ENCODE measurements at regions not wholly inside any gene's neighbourhood (a gene's known extent, or its start where the extent isn't known, plus 50 kb on each side); places are given as distances from the start of the nearest gene placed in this dataset.

DNA sequence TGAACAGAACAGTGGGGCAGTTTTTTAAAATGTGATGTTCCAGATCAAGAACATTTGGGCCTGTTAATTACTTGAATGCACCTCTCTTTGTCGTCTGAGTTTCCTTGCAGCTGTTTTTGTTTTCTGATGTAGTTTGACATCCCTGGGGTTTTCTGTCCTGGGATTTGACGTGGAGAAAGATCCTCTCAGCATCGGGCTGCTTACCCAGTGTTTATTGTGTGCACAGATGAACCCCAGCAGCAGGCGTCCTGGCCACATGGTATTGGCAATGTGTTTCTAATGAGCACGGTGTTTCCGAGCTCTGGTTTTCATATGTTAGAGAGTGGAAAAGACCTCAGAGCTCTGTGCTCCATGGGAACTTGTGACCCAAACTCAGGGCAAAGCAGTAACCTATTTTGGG, 191.1 kb upstream of the IRX3 start:
- Mint-ChIP-seq H3K4me3 (no peak overlapping the region), H3K9me3 (peaks cover 7% of the 10 kb centered on the region), H3K36me3 (ENCODE audit: low read depth) (no peaks in the 10 kb centered on the region), H3K27me3 (no peaks in the 10 kb centered on the region), H3K4me1 (no peaks in the 10 kb centered on the region), H3K27ac (no peak overlapping the region)
- no peak for DNase-seq
- intact Hi-C loops (cut with micrococcal nuclease) = no loop called here

DNA sequence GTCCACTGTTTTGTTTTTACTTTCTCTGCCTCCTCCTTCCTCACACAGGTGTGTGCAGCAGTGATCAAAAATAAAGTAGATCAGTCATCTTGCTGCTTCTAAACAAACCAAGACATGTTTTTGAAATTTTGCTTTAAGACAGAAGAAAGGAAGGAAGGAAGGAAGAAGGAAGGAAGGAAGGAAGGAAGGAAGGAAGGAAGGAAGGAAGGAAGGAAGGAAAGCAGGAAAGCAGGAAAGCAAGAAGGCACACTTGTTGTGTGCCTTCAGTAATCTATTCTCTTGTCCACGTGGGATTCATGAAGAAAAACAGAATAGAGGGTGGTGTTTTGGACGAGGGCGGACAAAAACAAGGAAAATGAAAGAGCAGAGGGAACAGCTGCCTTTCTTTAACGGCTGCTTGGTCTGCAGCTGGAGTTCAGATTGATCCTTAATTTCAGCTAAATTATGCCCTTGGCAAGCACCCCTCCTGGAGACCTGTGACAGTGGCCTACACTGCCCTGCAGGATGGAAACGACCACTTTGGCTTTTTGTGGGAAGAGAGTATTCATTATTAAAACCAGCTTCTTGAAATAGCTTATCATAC, 188.5 kb upstream of the IRX3 start:
- DNase-seq = no peak
- no peak overlapping the region for H3K4me3 Mint-ChIP-seq
- no peaks in the 10 kb centered on the region for H3K36me3 Mint-ChIP-seq (ENCODE audit: low read depth)
- H3K27ac Mint-ChIP-seq = no peak overlapping the region
- peaks cover 7% of the 10 kb centered on the region for H3K9me3 Mint-ChIP-seq
- no peaks in the 10 kb centered on the region for H3K27me3 Mint-ChIP-seq
- no peaks in the 10 kb centered on the region for H3K4me1 Mint-ChIP-seq
- intact Hi-C loops (cut with micrococcal nuclease) = no loop called here

DNA sequence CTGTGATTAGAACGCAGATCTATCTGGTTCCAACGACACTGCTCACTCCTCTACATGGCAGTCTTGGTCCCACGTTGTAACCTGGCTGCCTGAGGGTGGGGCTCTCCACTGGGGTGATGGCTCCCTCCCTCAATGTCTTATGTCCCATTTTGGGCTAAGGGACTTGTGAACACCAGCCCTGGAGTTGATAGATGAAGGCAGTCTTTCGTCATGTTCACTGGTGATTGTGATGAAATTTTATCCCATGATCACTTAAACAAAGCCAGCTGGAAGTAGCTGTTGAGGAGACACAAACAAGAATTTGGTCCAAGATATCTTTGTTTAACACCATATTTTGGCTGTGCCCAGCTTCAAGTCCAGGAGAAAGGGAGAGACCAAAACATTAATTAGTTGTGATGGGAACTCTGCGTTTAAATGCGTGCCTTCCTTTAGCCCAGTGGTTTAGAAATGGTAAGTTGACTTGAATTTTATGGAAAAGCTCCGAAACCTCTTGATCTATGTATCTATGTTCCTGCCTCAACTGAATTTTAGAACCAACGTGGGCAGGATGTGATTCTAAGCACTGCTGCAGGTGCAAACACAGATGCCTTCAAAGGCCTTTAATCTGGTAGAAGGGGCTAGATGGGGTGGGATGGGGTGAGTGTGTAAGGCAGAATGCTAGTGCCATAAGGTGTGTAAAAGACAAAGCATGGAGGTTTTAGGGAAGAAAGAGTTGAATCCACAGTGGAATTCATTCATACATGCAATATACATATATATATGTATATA, 186.8 kb upstream of the IRX3 start:
- DNase-seq = no peak
- Mint-ChIP-seq H3K9me3 (no peaks in the 10 kb centered on the region), H3K4me1 (no peaks in the 10 kb centered on the region), H3K36me3 (ENCODE audit: low read depth) (no peaks in the 10 kb centered on the region), H3K27ac (no peak overlapping the region), H3K4me3 (no peak overlapping the region), H3K27me3 (no peaks in the 10 kb centered on the region)
- intact Hi-C loops (cut with micrococcal nuclease) = no loop called here

DNA sequence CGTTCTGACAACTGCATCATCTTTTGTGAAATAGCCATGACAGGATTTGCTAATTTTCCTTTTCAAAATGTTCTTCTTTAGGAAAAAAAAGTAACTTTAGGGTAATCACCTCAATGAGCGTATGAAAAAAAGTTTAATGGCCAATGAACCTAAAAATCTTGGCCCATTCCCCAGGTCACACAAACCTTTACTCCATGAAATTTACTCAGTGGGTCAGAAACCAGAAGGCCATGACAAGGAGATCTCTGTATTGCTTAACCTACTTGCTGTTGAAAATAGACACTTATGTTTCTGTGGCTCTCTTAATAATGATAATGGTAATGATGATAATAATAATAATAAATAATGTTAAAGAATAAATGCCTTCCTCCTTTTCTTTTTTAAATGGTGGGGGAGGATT, 180.8 kb upstream of the IRX3 start:
- Mint-ChIP-seq H3K36me3 (ENCODE audit: low read depth) (no peaks in the 10 kb centered on the region), H3K4me1 (no peaks in the 10 kb centered on the region), H3K27ac (no peak overlapping the region), H3K9me3 (peaks cover 4% of the 10 kb centered on the region), H3K4me3 (no peak overlapping the region), H3K27me3 (no peaks in the 10 kb centered on the region)
- intact Hi-C loops (cut with micrococcal nuclease) = no loop called here
- DNase-seq = no peak

DNA sequence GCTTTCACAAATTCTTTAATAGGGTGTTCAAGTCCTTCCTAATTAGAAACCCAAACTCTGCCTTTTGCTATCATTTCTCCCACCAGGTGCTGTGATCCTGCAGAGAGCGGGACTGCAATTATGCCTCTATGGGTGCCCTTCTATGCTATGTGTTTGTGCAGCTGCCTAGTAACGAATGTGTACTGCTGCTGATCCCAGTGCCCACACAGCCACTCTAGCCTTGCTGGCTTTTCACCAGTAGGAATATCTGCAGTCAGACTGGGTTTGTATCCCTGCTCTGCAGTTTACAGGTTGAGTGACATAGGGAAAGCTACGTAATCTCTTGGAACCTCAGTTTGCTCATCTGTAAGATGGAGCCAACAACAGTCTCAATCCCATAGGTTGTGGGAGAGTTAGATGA, 179.6 kb upstream of the IRX3 start:
- intact Hi-C loops (cut with micrococcal nuclease) = no loop called here
- no peaks in the 10 kb centered on the region for H3K4me1 Mint-ChIP-seq

DNA sequence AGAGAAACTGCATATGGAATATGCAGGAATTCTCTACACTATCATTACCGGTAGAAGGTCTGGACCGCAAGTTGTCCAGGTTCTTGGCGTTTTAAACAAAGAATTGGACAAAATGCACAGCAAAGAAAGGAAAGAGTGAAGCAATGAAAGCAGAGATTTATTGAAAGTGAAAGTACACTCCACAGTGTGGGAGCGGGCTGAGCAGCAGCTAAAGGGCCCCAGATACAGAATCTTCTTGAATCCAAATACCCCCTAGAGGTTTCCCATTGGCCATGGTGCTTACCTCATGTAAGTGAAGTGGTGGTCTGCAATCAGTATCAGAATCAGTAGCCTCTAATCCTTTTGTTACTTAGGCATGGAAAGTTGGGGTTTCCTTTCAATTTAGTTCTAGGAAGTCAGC, 178.5 kb upstream of the IRX3 start:
- no peak for DNase-seq
- Mint-ChIP-seq H3K36me3 (ENCODE audit: low read depth) (no peaks in the 10 kb centered on the region), H3K4me1 (no peaks in the 10 kb centered on the region), H3K27ac (no peak overlapping the region), H3K4me3 (no peak overlapping the region), H3K9me3 (peaks cover 4% of the 10 kb centered on the region), H3K27me3 (no peaks in the 10 kb centered on the region)
- intact Hi-C loops (cut with micrococcal nuclease) = no loop called here

More for the DNA sequence above, 179.6 kb upstream of the IRX3 start:
- no peak for DNase-seq
- no peaks in the 10 kb centered on the region for H3K27me3 Mint-ChIP-seq
- H3K27ac Mint-ChIP-seq = no peak overlapping the region
- no peaks in the 10 kb centered on the region for H3K36me3 Mint-ChIP-seq (ENCODE audit: low read depth)
- no peak overlapping the region for H3K4me3 Mint-ChIP-seq
- peaks cover 4% of the 10 kb centered on the region for H3K9me3 Mint-ChIP-seq

DNA sequence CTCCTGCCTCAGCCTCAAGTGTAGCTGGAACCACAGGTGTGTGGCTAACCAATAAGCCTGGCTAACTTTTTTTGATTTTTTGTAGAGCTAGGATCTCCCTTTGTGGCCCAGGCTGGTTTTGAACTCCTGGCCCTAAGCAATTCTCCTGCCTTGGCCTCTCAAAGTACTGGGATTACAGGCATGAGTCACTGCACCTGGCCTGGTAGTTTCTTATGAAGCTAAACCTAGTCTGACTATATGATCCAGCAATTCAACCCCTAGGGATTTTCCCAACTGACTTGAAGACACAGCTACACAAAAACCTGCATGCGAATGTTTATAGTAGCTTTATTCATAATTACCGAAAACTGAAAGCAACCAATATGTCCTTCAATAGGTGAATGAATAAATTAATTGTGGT, 176.2 kb upstream of the IRX3 start:
- H3K27ac Mint-ChIP-seq = no peak overlapping the region
- no peaks in the 10 kb centered on the region for H3K27me3 Mint-ChIP-seq
- no peaks in the 10 kb centered on the region for H3K4me1 Mint-ChIP-seq
- intact Hi-C loops (cut with micrococcal nuclease) = no loop called here
- H3K36me3 Mint-ChIP-seq (ENCODE audit: low read depth) = no peaks in the 10 kb centered on the region
- DNase-seq = no peak
- H3K9me3 Mint-ChIP-seq = peaks cover 4% of the 10 kb centered on the region
- no peak overlapping the region for H3K4me3 Mint-ChIP-seq

DNA sequence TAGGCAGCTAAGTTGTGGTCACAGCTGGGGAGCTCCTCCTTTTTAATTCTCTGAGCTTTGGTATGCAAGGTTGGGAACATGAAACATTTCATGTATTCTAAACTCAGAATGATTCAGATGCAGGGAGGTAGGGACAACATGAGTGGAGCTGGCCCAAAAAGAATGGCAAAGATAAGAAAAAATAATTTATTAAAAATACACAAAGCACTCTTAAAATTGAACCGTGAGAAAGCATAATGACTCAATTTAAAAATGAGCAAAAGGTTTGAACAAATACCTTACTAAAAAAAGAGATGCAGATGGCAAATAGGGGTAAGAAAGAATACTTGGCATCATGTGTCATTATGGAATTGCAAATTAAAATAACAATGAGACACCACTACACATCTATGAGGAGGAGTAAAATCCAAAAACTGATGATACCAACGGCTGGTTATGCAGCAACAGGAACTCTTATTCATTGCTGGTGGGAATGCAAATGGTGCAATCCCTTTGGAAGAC, 175.6 kb upstream of the IRX3 start:
- no peaks in the 10 kb centered on the region for H3K27me3 Mint-ChIP-seq
- no peaks in the 10 kb centered on the region for H3K4me1 Mint-ChIP-seq
- no peak for DNase-seq
- no peak overlapping the region for H3K27ac Mint-ChIP-seq
- no peak overlapping the region for H3K4me3 Mint-ChIP-seq
- no peaks in the 10 kb centered on the region for H3K36me3 Mint-ChIP-seq (ENCODE audit: low read depth)
- intact Hi-C loops (cut with micrococcal nuclease) = no loop called here
- H3K9me3 Mint-ChIP-seq = peaks cover 4% of the 10 kb centered on the region

DNA sequence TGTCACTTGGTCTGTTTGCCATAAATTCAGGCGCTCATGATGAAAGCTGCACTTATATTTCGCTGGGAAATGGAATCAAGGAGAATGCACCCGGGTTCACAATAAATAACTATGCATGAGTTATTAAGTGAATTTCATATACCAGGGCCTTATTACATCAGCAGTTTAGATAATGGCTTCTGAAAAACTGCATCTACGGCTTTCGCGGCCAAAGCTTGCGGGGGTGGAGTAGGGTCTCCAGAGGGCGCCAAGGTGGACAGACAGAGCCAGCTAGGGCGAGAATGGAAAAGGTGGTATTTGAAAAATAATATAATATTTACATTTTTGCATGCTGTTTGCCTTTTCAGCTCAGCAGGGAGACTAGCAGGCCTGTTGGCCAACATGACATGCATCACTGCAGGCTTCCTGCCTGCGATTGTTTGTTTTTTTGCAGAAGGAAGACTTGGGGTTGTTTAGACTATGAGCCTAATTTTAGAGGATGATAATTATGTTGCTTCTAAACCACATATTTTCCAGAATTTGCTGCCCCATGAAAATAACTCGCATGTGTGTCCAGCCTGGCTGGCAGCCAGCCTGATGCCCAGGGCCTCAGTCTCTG, 173.8 kb upstream of the IRX3 start:
- Mint-ChIP-seq H3K4me3 (no peak overlapping the region), H3K27me3 (no peaks in the 10 kb centered on the region), H3K9me3 (peaks cover 4% of the 10 kb centered on the region), H3K36me3 (ENCODE audit: low read depth) (no peaks in the 10 kb centered on the region), H3K27ac (no peak overlapping the region), H3K4me1 (no peaks in the 10 kb centered on the region)
- intact Hi-C loops (cut with micrococcal nuclease) = no loop called here
- DNase-seq = no peak

DNA sequence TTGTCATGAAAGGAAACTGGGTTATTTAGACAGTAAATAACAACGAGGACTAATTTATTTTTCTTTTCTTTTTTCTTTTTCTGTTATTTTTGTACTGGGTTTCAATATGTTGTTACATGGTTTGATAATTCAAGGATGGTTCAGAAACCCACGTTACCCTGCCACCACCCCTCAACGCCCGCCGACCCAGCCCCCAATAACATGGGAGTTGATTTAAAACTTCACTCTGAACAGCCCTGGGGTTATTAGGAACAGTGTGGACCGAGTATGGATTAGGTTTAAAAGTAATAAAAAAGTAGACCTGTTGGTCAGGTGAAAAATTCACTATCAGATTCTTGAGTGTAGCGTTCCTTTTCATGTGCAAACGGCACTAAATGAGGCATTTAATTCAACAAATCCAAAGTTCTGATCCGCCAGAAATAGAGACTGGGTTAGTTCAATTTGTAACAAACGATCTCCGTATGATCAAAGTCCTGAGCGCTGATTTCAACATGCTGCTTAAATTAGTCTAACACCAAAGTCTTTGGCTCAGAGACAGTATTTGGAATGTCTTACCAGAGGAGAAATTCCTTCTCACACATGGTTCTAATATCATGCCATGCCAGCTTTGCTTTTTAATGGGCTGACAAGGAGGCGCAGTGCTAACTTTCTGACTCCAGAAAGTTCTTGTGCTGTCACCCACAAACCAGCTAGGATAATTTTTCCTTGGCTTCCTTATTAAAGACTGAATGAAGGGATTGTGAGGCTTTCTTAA, 173.1 kb upstream of the IRX3 start:
- no peaks in the 10 kb centered on the region for H3K27me3 Mint-ChIP-seq
- H3K4me1 Mint-ChIP-seq = peaks cover under 1% of the 10 kb centered on the region
- no peak for DNase-seq
- peaks cover 4% of the 10 kb centered on the region for H3K9me3 Mint-ChIP-seq
- H3K36me3 Mint-ChIP-seq (ENCODE audit: low read depth) = no peaks in the 10 kb centered on the region
- H3K27ac Mint-ChIP-seq = no peak overlapping the region
- no peak overlapping the region for H3K4me3 Mint-ChIP-seq
- intact Hi-C loops (cut with micrococcal nuclease) = no loop called here

DNA sequence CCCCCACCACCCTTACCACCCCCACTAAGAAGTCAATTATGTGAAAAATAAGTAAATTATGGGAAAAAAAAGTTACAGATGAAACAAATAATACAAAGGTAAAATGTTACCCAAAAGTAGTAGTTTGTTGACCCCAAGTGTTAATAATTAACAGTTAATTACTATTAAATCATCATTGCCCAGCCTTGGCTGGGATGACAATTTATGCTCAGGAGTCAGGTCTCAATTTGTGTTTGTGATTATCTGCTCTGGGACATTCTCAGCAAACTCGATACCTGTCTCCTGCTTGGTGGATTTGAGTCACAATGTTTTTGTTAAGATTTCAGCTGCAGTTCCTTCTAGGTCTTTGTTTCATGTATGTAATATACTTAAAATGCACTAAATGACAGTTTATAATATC, 172.3 kb upstream of the IRX3 start:
- peaks cover under 1% of the 10 kb centered on the region for H3K9me3 Mint-ChIP-seq
- H3K36me3 Mint-ChIP-seq (ENCODE audit: low read depth) = no peaks in the 10 kb centered on the region
- H3K27ac Mint-ChIP-seq = no peak overlapping the region
- no peak overlapping the region for H3K4me3 Mint-ChIP-seq
- no peaks in the 10 kb centered on the region for H3K27me3 Mint-ChIP-seq
- DNase-seq = no peak
- H3K4me1 Mint-ChIP-seq = peaks cover 5% of the 10 kb centered on the region
- intact Hi-C loops (cut with micrococcal nuclease) = no loop called here

DNA sequence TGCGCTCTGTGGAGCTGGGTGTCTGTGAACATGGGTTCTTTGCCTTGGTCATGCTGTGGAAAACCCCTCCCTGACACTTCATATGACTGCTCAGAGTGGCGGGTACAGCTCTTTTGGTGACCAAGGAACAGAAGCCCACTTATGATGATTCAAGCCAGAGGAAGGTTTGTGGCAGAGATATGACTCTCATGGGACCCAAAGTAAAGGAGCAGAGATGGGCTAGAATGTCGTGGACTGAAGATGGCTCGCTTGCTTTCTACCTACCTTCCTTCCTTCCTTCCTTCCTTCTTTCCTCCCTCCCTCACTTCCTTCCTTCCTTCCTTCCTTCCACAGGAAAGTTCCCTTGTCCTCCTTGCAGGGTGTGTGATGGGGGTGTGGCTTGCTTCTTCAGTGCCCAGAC, 169.7 kb upstream of the IRX3 start:
- no peak for DNase-seq
- intact Hi-C loops (cut with micrococcal nuclease) = no loop called here
- H3K4me3 Mint-ChIP-seq = no peak overlapping the region
- no peaks in the 10 kb centered on the region for H3K9me3 Mint-ChIP-seq
- no peaks in the 10 kb centered on the region for H3K36me3 Mint-ChIP-seq (ENCODE audit: low read depth)
- H3K27ac Mint-ChIP-seq = no peak overlapping the region
- H3K4me1 Mint-ChIP-seq = peaks cover 5% of the 10 kb centered on the region
- H3K27me3 Mint-ChIP-seq = no peaks in the 10 kb centered on the region

DNA sequence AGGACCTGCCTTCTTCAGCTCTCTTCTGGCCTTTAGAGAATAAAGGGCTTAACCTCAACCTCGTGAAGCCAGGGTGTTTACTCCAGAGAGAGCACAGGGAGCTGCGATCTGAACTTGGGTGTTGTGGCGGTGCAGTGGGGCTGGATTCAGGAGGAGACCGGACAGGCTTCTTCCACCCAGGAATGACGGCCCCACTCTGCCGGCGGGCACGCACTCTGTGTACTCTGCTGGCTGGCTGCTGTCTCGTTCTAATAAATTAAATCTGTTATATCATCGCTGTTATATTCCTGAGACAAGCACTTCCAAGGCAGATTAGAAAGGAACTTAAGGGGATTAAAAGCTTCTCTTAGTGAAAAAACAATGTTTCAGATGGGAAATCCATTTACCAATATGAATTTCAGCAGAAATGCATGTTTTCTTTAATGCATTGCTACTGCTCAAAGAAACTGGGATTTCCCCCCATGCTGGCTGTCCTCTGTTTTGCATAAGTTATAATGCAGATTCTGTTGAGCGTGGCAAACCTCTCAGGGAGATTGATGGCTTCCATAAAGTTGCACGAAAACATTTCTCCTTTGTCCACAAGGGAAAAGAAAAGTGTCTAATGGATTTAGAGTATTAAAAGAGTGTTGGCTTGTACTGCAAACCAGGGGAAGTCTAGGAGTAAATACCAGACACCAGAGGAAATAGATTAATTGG, 168.6 kb upstream of the IRX3 start:
- Mint-ChIP-seq H3K4me1 (peaks cover 5% of the 10 kb centered on the region), H3K9me3 (no peaks in the 10 kb centered on the region), H3K27ac (no peak overlapping the region), H3K4me3 (no peak overlapping the region), H3K36me3 (ENCODE audit: low read depth) (no peaks in the 10 kb centered on the region), H3K27me3 (no peaks in the 10 kb centered on the region)
- intact Hi-C loops (cut with micrococcal nuclease) = no loop called here
- DNase-seq = no peak
